DOHH2 (cell line): ENCODE measurements at regions not wholly inside any gene's neighbourhood (a gene's known extent, or its start where the extent isn't known, plus 50 kb on each side); places are given as distances from the start of the nearest gene placed in this dataset.

ENCODE experiments used
- H3F3A ChIP-seq: fragments of 200-600 bp; sonication (generic), shearing (Covaris generic); 2 replicates; pipeline ENCODE4 v1.6.0; 2016; ENCODE audit warnings: antibody characterized with exemption, mild to moderate bottlenecking; ENCODE audit not compliant: control insufficient read depth, insufficient read depth
- H3K27ac ChIP-seq: fragments of 200-600 bp; sonication (generic); 2 replicates; pipeline ENCODE4 v1.5.1; 2014; ENCODE audit warnings: low read depth, mild to moderate bottlenecking, low read length, moderate library complexity
- H3K27me3 ChIP-seq: fragments of 200-600 bp; sonication (generic); 2 replicates; pipeline ENCODE4 v1.6.1; 2014; ENCODE audit warnings: mild to moderate bottlenecking, low read length, mixed read lengths; ENCODE audit not compliant: control insufficient read depth
- H3K36me3 ChIP-seq: fragments of 200-600 bp; sonication (generic); 2 replicates; pipeline ENCODE4 v1.6.1; 2014; ENCODE audit warnings: mild to moderate bottlenecking, low read length, moderate library complexity, mixed read lengths; ENCODE audit not compliant: control insufficient read depth
- H3K4me1 ChIP-seq: fragments of 200-600 bp; sonication (generic); 2 replicates; pipeline ENCODE4 v1.6.1; 2014; ENCODE audit warnings: mild to moderate bottlenecking, low read length, mixed read lengths; ENCODE audit not compliant: control insufficient read depth
- H3K4me2 ChIP-seq: fragments of 200-600 bp; sonication (generic); 2 replicates; pipeline ENCODE4 v1.6.0; 2014; ENCODE audit warnings: mild to moderate bottlenecking, low read length, moderate library complexity
- H3K4me3 ChIP-seq: fragments of 200-600 bp; sonication (generic); 2 replicates; pipeline ENCODE4 v1.5.1; 2014; ENCODE audit warnings: mild to moderate bottlenecking, low read length, mixed read lengths
- H3K79me2 ChIP-seq: fragments of 200-600 bp; sonication (generic); 2 replicates; pipeline ENCODE4 v1.6.1; 2014; ENCODE audit warnings: mild to moderate bottlenecking, low read length, mixed read lengths; ENCODE audit not compliant: control insufficient read depth
- H3K9me2 ChIP-seq: fragments of 200-600 bp; sonication (generic); replicated peaks from 2 replicates; pipeline ENCODE4 v1.6.1; 2014; ENCODE audit warnings: mild to moderate bottlenecking, low read length, mixed read lengths; ENCODE audit not compliant: control insufficient read depth
- H3K9me3 ChIP-seq: fragments of 200-600 bp; sonication (generic); 2 replicates; pipeline ENCODE4 v1.6.1; 2014; ENCODE audit warnings: antibody characterized with exemption, low read length, mixed read lengths; ENCODE audit not compliant: control insufficient read depth, insufficient read depth
- H4K20me1 ChIP-seq: fragments of 200-600 bp; sonication (generic); 2 replicates; pipeline ENCODE4 v1.6.0; 2014; ENCODE audit warnings: low read depth, mild to moderate bottlenecking, antibody characterized with exemption, low read length, moderate library complexity; ENCODE audit not compliant: control insufficient read depth, insufficient read depth
- CTCF ChIP-seq: fragments of 200-600 bp; sonication (generic); IDR thresholded peaks from one replicate; pipeline ENCODE4 v1.5.1; 2014; ENCODE audit warnings: antibody characterized with exemption, mild to moderate bottlenecking, low read depth, low read length; ENCODE audit not compliant: poor library complexity, severe bottlenecking
- EZH2phosphoT487 ChIP-seq: fragments of 200-600 bp; sonication (generic); IDR thresholded peaks from 2 replicates; pipeline ENCODE4 v1.6.1; 2017; ENCODE audit warnings: borderline replicate concordance, mild to moderate bottlenecking, antibody characterized with exemption, low read length, moderate library complexity, mixed read lengths

- TF ChIP-seq CTCF (no peak), EZH2phosphoT487 (no peak)
- Histone ChIP-seq H4K20me1 (no peaks in the 10 kb centered on the region), H3K4me1 (no peaks in the 10 kb centered on the region), H3K79me2 (no peaks in the 10 kb centered on the region), H3K4me3 (no peak overlapping the region), H3K9me3 (no peaks in the 10 kb centered on the region), H3K27me3 (no peaks in the 10 kb centered on the region), H3K27ac (no peak overlapping the region), H3K36me3 (no peaks in the 10 kb centered on the region), H3F3A (no peaks in the 10 kb centered on the region), H3K4me2 (no peak overlapping the region), H3K9me2 (no peaks in the 10 kb centered on the region)
Measured at GRCh38 chr6:113047932-113048331, 700.8 kb downstream of the RFPL4B start.

- no peaks in the 10 kb centered on the region for H3K79me2 ChIP-seq
- H3K4me3 ChIP-seq: no peak overlapping the region
- TF ChIP-seq EZH2phosphoT487 (no peak), CTCF (no peak)
- no peaks in the 10 kb centered on the region for H3K9me3 ChIP-seq
- no peaks in the 10 kb centered on the region for H3K27me3 ChIP-seq
- no peak overlapping the region for H3K27ac ChIP-seq
- H3K36me3 ChIP-seq: no peaks in the 10 kb centered on the region
- H3K4me1 ChIP-seq: no peaks in the 10 kb centered on the region
- no peaks in the 10 kb centered on the region for H3F3A ChIP-seq
- H3K9me2 ChIP-seq: no peaks in the 10 kb centered on the region
- no peaks in the 10 kb centered on the region for H4K20me1 ChIP-seq
- no peak overlapping the region for H3K4me2 ChIP-seq
Measured at GRCh38 chr6:113048741-113049140, 701.6 kb downstream of the RFPL4B start.

DNA sequence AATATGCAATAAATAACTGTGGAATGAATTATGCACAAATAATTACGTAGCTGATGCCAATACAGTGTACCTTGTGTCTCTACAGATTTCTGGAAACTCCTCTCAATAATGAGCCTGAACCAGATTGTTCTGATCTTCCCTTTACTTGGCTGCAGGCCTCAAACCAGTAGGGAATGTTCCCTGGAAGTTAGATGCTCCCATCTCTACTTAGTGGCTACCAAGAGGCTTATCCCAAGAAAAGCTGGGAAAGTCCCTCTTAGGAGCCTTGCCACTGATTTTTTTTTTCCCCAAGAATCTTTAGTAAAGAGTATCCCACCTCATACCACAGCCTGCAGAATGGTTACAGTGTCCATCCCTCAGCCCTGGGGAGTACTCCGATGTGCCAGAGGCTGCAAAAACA, 702.1 kb downstream of the RFPL4B start:
- Histone ChIP-seq H3K36me3 (no peaks in the 10 kb centered on the region), H3K4me2 (no peak overlapping the region), H3K9me2 (no peaks in the 10 kb centered on the region), H4K20me1 (no peaks in the 10 kb centered on the region), H3K9me3 (no peaks in the 10 kb centered on the region), H3K4me1 (no peaks in the 10 kb centered on the region), H3K4me3 (no peak overlapping the region), H3F3A (no peaks in the 10 kb centered on the region), H3K79me2 (no peaks in the 10 kb centered on the region), H3K27me3 (no peaks in the 10 kb centered on the region), H3K27ac (no peak overlapping the region)
- TF ChIP-seq CTCF: no peak
- no peak for TF ChIP-seq EZH2phosphoT487
